GM23338 (cell line): ENCODE measurements at regions not wholly inside any gene's neighbourhood (a gene's known extent, or its start where the extent isn't known, plus 50 kb on each side); places are given as distances from the start of the nearest gene placed in this dataset.

ENCODE experiments used
- CREB1 ChIP-seq: fragments of 250-450 bp; sonication (Bioruptor Pico); IDR thresholded peaks from 2 replicates; pipeline ENCODE4 v1.5.0; 2020; ENCODE audit warnings: low read depth, mild to moderate bottlenecking, moderate library complexity
- CTCF ChIP-seq, 2 experiments: fragments of 200-600 bp in 1 of 2; sonication (generic) in 1 of 2; conservative IDR thresholded peaks; 2 replicates each; pipeline versions ENCODE4 v1.5.1 to v1.6.1; 2016 to 2017; ENCODE audit warnings: antibody characterized with exemption in 2 of 2, low read depth in 2 of 2, mild to moderate bottlenecking in 2 of 2, moderate library complexity in 1 of 2
- ETS1 ChIP-seq: IDR thresholded peaks from 2 replicates; pipeline ENCODE4 v1.6.1; 2016; ENCODE audit warnings: antibody characterized with exemption
- EZH2 ChIP-seq: fragments of 200-600 bp; sonication (generic); IDR thresholded peaks from one replicate; pipeline ENCODE4 v1.8.0; 2017; ENCODE audit warnings: antibody characterized with exemption, mild to moderate bottlenecking, low read depth; ENCODE audit not compliant: unreplicated experiment
- EZH2phosphoT487 ChIP-seq: fragments of 200-600 bp; sonication (generic); IDR thresholded peaks from one replicate; pipeline ENCODE4 v1.8.1; 2018; ENCODE audit warnings: antibody characterized with exemption; ENCODE audit not compliant: unreplicated experiment
- JUNB ChIP-seq: IDR thresholded peaks from one replicate; pipeline ENCODE4 v1.6.1; 2016; ENCODE audit warnings: antibody characterized with exemption; ENCODE audit not compliant: unreplicated experiment
- NANOG ChIP-seq: IDR thresholded peaks from 2 replicates; pipeline ENCODE4 v1.6.1; 2016; ENCODE audit warnings: antibody characterized with exemption, borderline replicate concordance
- POLR2AphosphoS5 ChIP-seq: IDR thresholded peaks from 2 replicates; pipeline ENCODE4 v1.6.1; 2016; ENCODE audit warnings: antibody characterized with exemption, low read depth
- REST ChIP-seq: IDR thresholded peaks from one replicate; pipeline ENCODE4 v1.6.1; 2018; ENCODE audit warnings: antibody characterized with exemption; ENCODE audit not compliant: unreplicated experiment
- STAT1 ChIP-seq: IDR thresholded peaks from one replicate; pipeline ENCODE4 v1.6.1; 2016; ENCODE audit warnings: antibody characterized with exemption; ENCODE audit not compliant: unreplicated experiment
- ZNF114 ChIP-seq: fragments of 250-450 bp; sonication (Bioruptor Pico); IDR thresholded peaks from 2 replicates; pipeline ENCODE4 v1.5.0; 2020; ENCODE audit warnings: mild to moderate bottlenecking, moderate library complexity
- ZNF331 ChIP-seq: fragments of 250-450 bp; sonication (Bioruptor Pico); IDR thresholded peaks from 2 replicates; pipeline ENCODE4 v1.5.0; 2020; ENCODE audit warnings: low read depth, mild to moderate bottlenecking, moderate library complexity
- ZNF462 ChIP-seq: fragments of 250-450 bp; sonication (Bioruptor Pico); IDR thresholded peaks from 2 replicates; pipeline ENCODE4 v1.5.0; 2020; ENCODE audit warnings: mild to moderate bottlenecking, moderate library complexity

GRCh38 chr21:8991088-8991907, 1530.1 kb upstream of the TPTE start:
- TF ChIP-seq CTCF (conservative IDR thresholded peaks at IDR 0.05; ENCODE audit: low read depth in 2 of 2) (no peak), STAT1 (no peak), POLR2AphosphoS5 (no peak), EZH2 (no peak), JUNB (no peak), ETS1 (no peak), NANOG (no peak), EZH2phosphoT487 (no peak), REST (no peak), ZNF114 (CRISPR knock-in tag) (no peak), ZNF331 (no peak), CREB1 (CRISPR knock-in tag) (no peak), ZNF462 (0 out of 2 replicates have a peak, but pooled peaks have one; percentile 15)
